Liver (tissue), 8 donors: ENCODE measurements at regions not wholly inside any gene's neighbourhood (a gene's known extent, or its start where the extent isn't known, plus 50 kb on each side); places are given as distances from the start of the nearest gene placed in this dataset.

Experiments used
- DNase-seq: peaks from one replicate; pipeline ENCODE4 v3.0.0-alpha.2; 2017; ENCODE audit warnings: low spot score
- H3K27ac ChIP-seq, 2 donors: one replicate each; pipeline ENCODE4 v1.7.0; 2013; ENCODE audit warnings: inconsistent platforms in 2 of 2, low read length in 2 of 2, control low read depth in 1 of 2, low read depth in 1 of 2, mild to moderate bottlenecking in 1 of 2
- H3K27me3 ChIP-seq, 4 donors: one replicate each; pipeline versions ENCODE4 v1.6.1 to v1.7.0; 2013; ENCODE audit warnings: low read length in 3 of 4, inconsistent platforms in 1 of 4, mild to moderate bottlenecking in 1 of 4, moderate library complexity in 1 of 4; ENCODE audit not compliant: control insufficient read depth in 4 of 4, insufficient read depth in 4 of 4
- H3K36me3 ChIP-seq, 4 donors: one replicate each; pipeline versions ENCODE4 v1.6.1 to v1.7.0; 2013; ENCODE audit warnings: low read length in 3 of 4, mild to moderate bottlenecking in 3 of 4, low read depth in 1 of 4, moderate library complexity in 1 of 4; ENCODE audit not compliant: control insufficient read depth in 4 of 4, insufficient read depth in 3 of 4
- H3K4me1 ChIP-seq, 4 donors: one replicate each; pipeline versions ENCODE4 v1.6.1 to v1.7.0; 2013; ENCODE audit warnings: low read length in 3 of 4, mild to moderate bottlenecking in 3 of 4, moderate library complexity in 1 of 4; ENCODE audit not compliant: control insufficient read depth in 4 of 4, insufficient read depth in 4 of 4
- H3K4me3 ChIP-seq, 3 donors: one replicate each; pipeline versions ENCODE4 v1.6.1 to v1.7.0; 2013; ENCODE audit warnings: low read length in 3 of 3, control low read depth in 1 of 3, low read depth in 1 of 3, mild to moderate bottlenecking in 1 of 3
- H3K9ac ChIP-seq, 2 donors: one replicate each; pipeline ENCODE4 v1.7.0; 2013; ENCODE audit warnings: low read length in 2 of 2, mild to moderate bottlenecking in 2 of 2, moderate library complexity in 2 of 2, control low read depth in 1 of 2, low read depth in 1 of 2
- H3K9me3 ChIP-seq, 4 donors: one replicate each; pipeline versions ENCODE4 v1.6.1 to v1.7.0; 2013; ENCODE audit warnings: low read length in 3 of 4; ENCODE audit not compliant: control insufficient read depth in 4 of 4
- ATF3 ChIP-seq: IDR thresholded peaks from 2 replicates; pipeline ENCODE4 v1.6.1; 2016; ENCODE audit warnings: antibody characterized with exemption
- CTCF ChIP-seq: fragments of 150-350 bp; IDR thresholded peaks from 2 replicates; pipeline ENCODE4 v1.5.1; 2017; ENCODE audit warnings: improper control_type of control experiment, low read depth, low read length; ENCODE audit not compliant: missing input control
- EGR1 ChIP-seq, 2 donors: IDR thresholded peaks; 2 replicates each; pipeline ENCODE4 v1.6.1; 2016 to 2018; ENCODE audit warnings: antibody characterized with exemption in 2 of 2, low read depth in 2 of 2
- FOXA2 ChIP-seq: IDR thresholded peaks from 2 replicates; pipeline ENCODE4 v1.6.1; 2016; ENCODE audit warnings: antibody characterized with exemption
- GABPA ChIP-seq, 2 donors: IDR thresholded peaks in 1 of 2; conservative IDR thresholded peaks in 1 of 2; 2 replicates each; pipeline ENCODE4 v1.6.1; 2016; ENCODE audit warnings: antibody characterized with exemption in 2 of 2, mild to moderate bottlenecking in 1 of 2, moderate library complexity in 1 of 2
- HNF4A ChIP-seq, 2 donors: conservative IDR thresholded peaks; 2 replicates each; pipeline ENCODE4 v1.6.1; 2016; ENCODE audit warnings: antibody characterized with exemption in 2 of 2, mild to moderate bottlenecking in 2 of 2
- HNF4G ChIP-seq: IDR thresholded peaks from 2 replicates; pipeline ENCODE4 v1.6.1; 2016; ENCODE audit warnings: antibody characterized with exemption
- JUND ChIP-seq, 2 donors: IDR thresholded peaks; 2 replicates each; pipeline ENCODE4 v1.6.1; 2016; ENCODE audit warnings: antibody characterized with exemption in 2 of 2
- MAX ChIP-seq: IDR thresholded peaks from 2 replicates; pipeline ENCODE4 v1.6.1; 2016; ENCODE audit warnings: antibody characterized with exemption
- NR2F2 ChIP-seq: IDR thresholded peaks from 2 replicates; pipeline ENCODE4 v1.6.1; 2016; ENCODE audit warnings: antibody characterized with exemption
- RAD21 ChIP-seq, 2 donors: IDR thresholded peaks; 2 replicates each; pipeline ENCODE4 v1.6.1; 2016; ENCODE audit warnings: antibody characterized with exemption in 2 of 2, mild to moderate bottlenecking in 2 of 2
- RXRA ChIP-seq, 2 donors: IDR thresholded peaks; 2 replicates each; pipeline ENCODE4 v1.6.1; 2017 to 2018; ENCODE audit warnings: antibody characterized with exemption in 2 of 2, mild to moderate bottlenecking in 1 of 2
- SP1 ChIP-seq: IDR thresholded peaks from 2 replicates; pipeline ENCODE4 v1.6.1; 2018; ENCODE audit warnings: antibody characterized with exemption, mild to moderate bottlenecking
- TAF1 ChIP-seq: conservative IDR thresholded peaks from 2 replicates; pipeline ENCODE4 v1.6.1; 2016; ENCODE audit warnings: antibody characterized with exemption, mild to moderate bottlenecking
- YY1 ChIP-seq: IDR thresholded peaks from 2 replicates; pipeline ENCODE4 v1.6.1; 2016; ENCODE audit warnings: antibody characterized with exemption, mild to moderate bottlenecking
- WGBS: extraction: QIAGEN DNeasy Blood & Tissue Kit; methylation state at CpG from one replicate; pipeline ENCODE4 v1.1.7; 2013; 5-methylcytosine and 5-hydroxymethylcytosine counted together
- TF ChIP-seq, protein P1 (sequence below): IDR thresholded peaks from 2 replicates; pipeline ENCODE4 v1.6.1; 2016; ENCODE audit warnings: antibody characterized with exemption
- donor health status: healthy.
- donor health status: healthy.
- donor health status: healthy.
- donor health status: healthy.
- donor health status: healthy.

DNA sequence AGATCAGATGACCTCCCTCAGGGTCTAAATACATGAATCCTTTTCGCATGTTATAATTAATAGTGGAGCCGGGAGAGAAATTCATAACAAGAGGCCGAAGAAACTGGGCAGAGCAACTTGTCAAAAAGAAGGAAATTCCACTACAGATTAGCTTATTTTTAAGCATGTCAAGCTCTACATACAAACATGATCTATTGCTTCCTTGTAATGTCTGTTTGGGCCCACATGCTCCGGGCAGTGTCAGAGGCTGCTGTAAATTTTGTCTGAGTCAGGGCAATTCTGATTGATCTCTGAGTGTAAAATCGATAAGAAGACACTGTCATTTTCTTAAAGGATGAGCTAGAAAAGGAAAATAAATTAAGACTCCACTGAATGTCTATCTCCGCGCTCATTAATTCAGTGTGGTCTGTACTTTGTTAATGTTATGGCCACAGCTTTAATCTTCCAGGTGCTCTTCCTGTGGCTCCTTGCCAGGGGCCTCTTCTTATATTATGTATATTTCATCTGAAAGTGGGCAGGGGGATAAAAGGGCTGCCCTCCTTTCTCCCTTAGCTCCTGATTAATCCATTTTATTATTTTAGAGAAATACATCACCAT lies 194.1 kb upstream of the SP8 start:
- H3K36me3 ChIP-seq, result no peaks in the 10 kb centered on the region
- no peak for DNase-seq
- H3K27ac ChIP-seq, result no peak overlapping the region
- no peak overlapping the region for H3K9ac ChIP-seq
- peaks cover 0 to 2% (median 0%) of the 10 kb centered on the region in 4 donors for H3K27me3 ChIP-seq
- no peaks in the 10 kb centered on the region for H3K9me3 ChIP-seq
- no peaks in the 10 kb centered on the region for H3K4me1 ChIP-seq
- H3K4me3 ChIP-seq, result no peak overlapping the region
- WGBS, result 62% methylated on average over 7 of the region's 7 CpGs
- no peak for TF ChIP-seq SP1
- TF ChIP-seq RXRA (IDR thresholded peaks at IDR 0.05), result no peak
- TF ChIP-seq HNF4A (conservative IDR thresholded peaks at IDR 0.05), result no peak
- TF ChIP-seq FOXA2, result no peak
- no peak for TF ChIP-seq NR2F2
- no peak for TF ChIP-seq MAX
- TF ChIP-seq YY1, result no peak
- TF ChIP-seq EGR1 (IDR thresholded peaks at IDR 0.05; ENCODE audit: low read depth in 2 of 2), result no peak
- no peak for TF ChIP-seq CTCF
- TF ChIP-seq JUND (IDR thresholded peaks at IDR 0.05), result no peak
- no peak for TF ChIP-seq RAD21 (IDR thresholded peaks at IDR 0.05)
- no peak for TF ChIP-seq ATF3

DNA sequence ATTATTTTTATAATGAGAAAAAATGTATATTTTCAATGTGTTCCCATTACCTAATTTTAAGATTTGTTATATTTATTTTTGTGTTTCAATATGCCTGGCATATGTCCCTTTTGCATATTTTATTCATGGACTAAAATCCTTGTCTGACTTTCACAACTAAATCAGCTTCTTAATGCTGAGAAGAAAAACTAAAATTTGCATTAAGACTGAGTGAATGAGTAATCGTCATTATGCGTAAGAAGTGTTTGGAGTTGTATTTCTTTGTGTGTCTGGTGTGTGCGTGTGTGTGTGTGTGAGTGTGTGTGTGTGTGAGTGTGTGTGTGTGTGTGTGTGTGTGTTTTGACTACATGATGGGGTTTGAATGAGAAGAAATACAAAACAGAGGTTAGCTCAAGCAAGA lies 201.7 kb upstream of the SP8 start:
- Histone ChIP-seq H3K4me1 (no peaks in the 10 kb centered on the region), H3K27me3 (peaks cover 0 to 2% (median 0%) of the 10 kb centered on the region in 4 donors), H3K36me3 (no peaks in the 10 kb centered on the region), H3K4me3 (no peak overlapping the region), H3K9me3 (peaks cover 0 to 4% (median 0%) of the 10 kb centered on the region in 4 donors), H3K9ac (no peak overlapping the region), H3K27ac (no peak overlapping the region)
- no peak for DNase-seq
- WGBS, result 85% methylated on average over 3 of the region's 3 CpGs
- TF ChIP-seq JUND (IDR thresholded peaks at IDR 0.05) (no peak), NR2F2 (no peak), YY1 (no peak), RAD21 (IDR thresholded peaks at IDR 0.05) (no peak), GABPA (IDR thresholded peaks at IDR 0.05 in 1 of 2, conservative IDR thresholded peaks at IDR 0.05 in 1 of 2) (no peak), MAX (no peak), EGR1 (IDR thresholded peaks at IDR 0.05; ENCODE audit: low read depth in 2 of 2) (no peak), TAF1 (no peak), RXRA (IDR thresholded peaks at IDR 0.05) (no peak), CTCF (no peak), HNF4G (no peak), SP1 (no peak)
- TF ChIP-seq, protein P1, sequence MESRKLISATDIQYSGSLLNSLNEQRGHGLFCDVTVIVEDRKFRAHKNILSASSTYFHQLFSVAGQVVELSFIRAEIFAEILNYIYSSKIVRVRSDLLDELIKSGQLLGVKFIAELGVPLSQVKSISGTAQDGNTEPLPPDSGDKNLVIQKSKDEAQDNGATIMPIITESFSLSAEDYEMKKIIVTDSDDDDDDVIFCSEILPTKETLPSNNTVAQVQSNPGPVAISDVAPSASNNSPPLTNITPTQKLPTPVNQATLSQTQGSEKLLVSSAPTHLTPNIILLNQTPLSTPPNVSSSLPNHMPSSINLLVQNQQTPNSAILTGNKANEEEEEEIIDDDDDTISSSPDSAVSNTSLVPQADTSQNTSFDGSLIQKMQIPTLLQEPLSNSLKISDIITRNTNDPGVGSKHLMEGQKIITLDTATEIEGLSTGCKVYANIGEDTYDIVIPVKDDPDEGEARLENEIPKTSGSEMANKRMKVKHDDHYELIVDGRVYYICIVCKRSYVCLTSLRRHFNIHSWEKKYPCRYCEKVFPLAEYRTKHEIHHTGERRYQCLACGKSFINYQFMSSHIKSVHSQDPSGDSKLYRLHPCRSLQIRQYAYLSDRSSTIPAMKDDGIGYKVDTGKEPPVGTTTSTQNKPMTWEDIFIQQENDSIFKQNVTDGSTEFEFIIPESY, result no peak
